Lower leg skin (tissue), 4 donors: ENCODE measurements at regions not wholly inside any gene's neighbourhood (a gene's known extent, or its start where the extent isn't known, plus 50 kb on each side); places are given as distances from the start of the nearest gene placed in this dataset.

Experiments
- DNase-seq, 2 donors: peaks; one replicate each; pipeline ENCODE4 v3.0.0-alpha.2; 2019; ENCODE audit warnings: low spot score in 2 of 2
- H3K4me3 ChIP-seq: fragments of 200-600 bp; sonication (generic); 2 replicates; pipeline ENCODE4 v1.5.1; 2017; ENCODE audit warnings: mild to moderate bottlenecking, low read depth; ENCODE audit not compliant: poor library complexity, severe bottlenecking
- POLR2A ChIP-seq, 2 donors: fragments of 450-650 bp; IDR thresholded peaks; one replicate each; pipeline ENCODE4 v1.6.1; 2016 to 2017; ENCODE audit warnings: antibody characterized with exemption in 2 of 2, mild to moderate bottlenecking in 1 of 2, moderate library complexity in 1 of 2
- WGBS, 2 donors: methylation state at CpG; one replicate each; pipeline ENCODE4 v1.1.5; 2018; 5-methylcytosine and 5-hydroxymethylcytosine counted together
- intact Hi-C: fragments of 100-400 bp; cut with DNase I; formaldehyde crosslinking; loops from one replicate; pipeline ENCODE4 v1.15.0; 2023; ENCODE audit warnings: low total_unique reads
- TF ChIP-seq, protein P1 (sequence below), 3 donors: fragments of 450-650 bp; IDR thresholded peaks; one replicate each; pipeline ENCODE4 v1.5.1; 2016; ENCODE audit warnings: antibody characterized with exemption in 3 of 3, mild to moderate bottlenecking in 3 of 3, moderate library complexity in 2 of 3

DNA sequence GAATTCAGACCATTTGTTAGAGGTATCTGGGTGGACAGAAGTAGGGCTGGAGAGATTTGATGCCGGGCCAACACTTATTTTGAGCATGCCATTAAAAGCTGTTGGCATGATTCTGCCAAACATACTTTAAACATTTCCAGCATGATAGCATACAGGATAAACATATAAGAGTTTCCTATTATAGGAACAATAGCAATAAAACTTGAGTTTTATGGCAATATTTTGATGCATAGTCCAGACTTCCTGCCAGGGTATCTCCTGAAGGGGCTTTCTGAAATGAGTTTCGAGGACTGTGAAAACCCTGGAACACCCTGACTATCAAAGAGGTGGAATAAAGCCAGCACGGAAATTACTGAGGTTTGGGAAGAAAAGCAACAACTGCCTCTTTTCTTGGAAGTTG, 1398.0 kb upstream of the NXPH2 start:
- DNase-seq = no peak
- TF ChIP-seq POLR2A (IDR thresholded peaks at IDR 0.05) = no peak
- TF ChIP-seq, protein P1, sequence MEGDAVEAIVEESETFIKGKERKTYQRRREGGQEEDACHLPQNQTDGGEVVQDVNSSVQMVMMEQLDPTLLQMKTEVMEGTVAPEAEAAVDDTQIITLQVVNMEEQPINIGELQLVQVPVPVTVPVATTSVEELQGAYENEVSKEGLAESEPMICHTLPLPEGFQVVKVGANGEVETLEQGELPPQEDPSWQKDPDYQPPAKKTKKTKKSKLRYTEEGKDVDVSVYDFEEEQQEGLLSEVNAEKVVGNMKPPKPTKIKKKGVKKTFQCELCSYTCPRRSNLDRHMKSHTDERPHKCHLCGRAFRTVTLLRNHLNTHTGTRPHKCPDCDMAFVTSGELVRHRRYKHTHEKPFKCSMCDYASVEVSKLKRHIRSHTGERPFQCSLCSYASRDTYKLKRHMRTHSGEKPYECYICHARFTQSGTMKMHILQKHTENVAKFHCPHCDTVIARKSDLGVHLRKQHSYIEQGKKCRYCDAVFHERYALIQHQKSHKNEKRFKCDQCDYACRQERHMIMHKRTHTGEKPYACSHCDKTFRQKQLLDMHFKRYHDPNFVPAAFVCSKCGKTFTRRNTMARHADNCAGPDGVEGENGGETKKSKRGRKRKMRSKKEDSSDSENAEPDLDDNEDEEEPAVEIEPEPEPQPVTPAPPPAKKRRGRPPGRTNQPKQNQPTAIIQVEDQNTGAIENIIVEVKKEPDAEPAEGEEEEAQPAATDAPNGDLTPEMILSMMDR (IDR thresholded peaks at IDR 0.05) = no peak
- no peak overlapping the region for H3K4me3 ChIP-seq
- 45 to 48% methylated on average over 3 of the region's 3 CpGs for WGBS, 2 donors
- intact Hi-C loops = no loop called here

DNA sequence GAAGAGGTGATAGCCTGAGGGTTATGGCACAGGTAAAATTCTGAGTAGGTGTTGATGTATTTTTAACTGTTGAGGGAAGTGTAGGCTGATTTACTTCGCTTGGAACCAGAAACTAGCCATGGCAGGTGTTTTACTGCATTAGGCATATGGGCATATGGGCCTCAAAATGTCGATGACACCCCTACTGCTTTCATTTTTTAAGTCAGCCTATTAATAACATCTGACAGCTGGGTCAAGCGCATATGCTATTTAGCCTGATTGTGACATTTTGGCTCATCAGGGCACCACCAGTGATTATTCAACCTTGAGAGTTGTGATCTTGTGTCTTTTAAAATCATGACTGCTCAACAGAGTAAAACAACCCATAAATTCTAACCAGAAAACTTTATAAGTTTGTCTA, 1396.9 kb upstream of the NXPH2 start:
- H3K4me3 ChIP-seq = no peak overlapping the region
- intact Hi-C loops = no loop called here
- no peak for DNase-seq
- no peak for TF ChIP-seq POLR2A (IDR thresholded peaks at IDR 0.05)
- TF ChIP-seq, protein P1 (IDR thresholded peaks at IDR 0.05) = no peak
- WGBS, 2 donors = 71 to 78% methylated on average over 3 of the region's 3 CpGs

DNA sequence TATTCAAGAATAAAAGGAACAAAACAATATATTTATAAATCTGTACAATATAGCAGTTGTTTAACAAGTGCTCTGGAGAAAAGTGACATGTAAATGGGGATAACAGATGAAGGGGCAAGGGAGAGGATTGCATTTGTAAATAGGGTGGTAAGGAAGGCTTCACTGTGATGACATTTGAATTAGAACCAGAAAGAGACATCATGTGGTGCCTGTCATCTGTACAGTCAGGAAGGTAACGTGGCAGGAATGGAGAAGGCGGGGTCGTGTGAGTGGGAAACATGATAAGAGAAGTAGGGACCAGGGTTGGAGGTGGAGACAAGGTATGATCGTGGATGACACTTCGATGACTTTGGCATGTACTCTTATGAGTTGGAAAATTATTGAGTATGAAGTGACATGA, 1393.6 kb upstream of the NXPH2 start:
- intact Hi-C loops = loop anchor here (5.0 kb wide), 1 partner anchor 1571 kb away; no protein-coding TSS in a partner anchor
- no peak overlapping the region for H3K4me3 ChIP-seq
- WGBS, 2 donors = 78 to 83% methylated on average over 5 of the region's 5 CpGs
- no peak for TF ChIP-seq POLR2A (IDR thresholded peaks at IDR 0.05)
- TF ChIP-seq, protein P1 (IDR thresholded peaks at IDR 0.05) = no peak
- no peak for DNase-seq

DNA sequence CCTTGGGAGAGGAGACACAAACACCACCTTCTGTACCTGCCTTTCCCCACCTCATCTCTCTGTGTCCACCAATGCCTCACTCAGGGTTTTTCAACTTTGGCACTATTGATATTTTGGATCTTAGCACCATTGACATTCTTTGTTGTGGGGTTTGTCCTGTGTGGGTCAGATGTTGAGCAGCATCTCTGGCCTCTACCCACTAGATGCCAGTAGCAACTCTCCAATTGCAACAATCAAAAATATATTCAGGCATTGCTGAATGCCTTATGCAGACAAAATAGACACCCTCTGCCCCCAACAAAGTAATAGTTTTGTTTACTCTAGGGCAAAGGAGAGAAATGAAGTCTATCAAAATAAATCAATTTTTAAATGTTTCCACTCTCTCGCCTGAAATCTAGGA, 1384.3 kb upstream of the NXPH2 start:
- 77 to 84% methylated on average over 1 of the region's 1 CpG for WGBS, 2 donors
- TF ChIP-seq, protein P1 (IDR thresholded peaks at IDR 0.05) = no peak
- TF ChIP-seq POLR2A (IDR thresholded peaks at IDR 0.05) = no peak
- intact Hi-C loops = no loop called here
- DNase-seq = no peak
- no peak overlapping the region for H3K4me3 ChIP-seq

DNA sequence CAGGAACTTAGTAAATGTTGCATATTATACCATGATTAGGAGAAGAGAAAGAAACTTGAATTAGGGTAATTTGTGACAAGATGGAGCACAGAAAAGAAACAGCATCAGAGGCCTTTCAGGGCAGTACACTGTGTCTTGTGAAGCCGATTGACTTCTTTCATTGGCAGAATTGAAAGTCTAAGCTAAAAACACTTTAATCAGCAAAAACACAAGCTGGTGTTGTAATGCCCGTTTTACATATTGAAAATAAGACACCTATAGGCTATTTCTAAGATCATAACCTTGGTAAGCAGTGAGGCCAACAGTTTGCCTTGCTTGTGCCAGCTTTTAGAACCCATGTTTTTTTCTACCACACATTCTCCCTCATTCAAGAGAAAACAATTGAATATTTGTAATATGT, 1378.1 kb upstream of the NXPH2 start:
- TF ChIP-seq, protein P1 (IDR thresholded peaks at IDR 0.05) = no peak
- no peak for TF ChIP-seq POLR2A (IDR thresholded peaks at IDR 0.05)
- no peak overlapping the region for H3K4me3 ChIP-seq
- intact Hi-C loops = no loop called here
- DNase-seq = no peak
- WGBS, 2 donors = 64 to 72% methylated on average over 2 of the region's 2 CpGs

DNA sequence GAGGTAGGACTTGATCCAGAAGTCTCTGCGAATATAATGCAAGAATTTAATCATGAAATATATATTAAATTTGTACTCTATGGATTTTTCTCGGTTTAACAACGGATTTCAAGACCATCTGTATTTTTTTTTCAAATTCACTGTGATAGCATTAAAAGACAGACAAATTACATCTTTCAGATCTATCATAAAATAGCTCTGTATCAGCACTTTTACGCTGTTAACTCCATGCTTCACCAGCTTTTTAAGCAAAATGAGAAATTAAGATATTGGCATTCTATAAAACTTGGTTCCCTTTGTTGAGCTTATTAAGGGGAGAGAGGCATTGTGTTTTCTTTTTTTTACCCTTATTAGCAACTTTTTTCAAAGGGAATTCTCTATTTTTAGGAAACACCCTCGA, 1377.6 kb upstream of the NXPH2 start:
- TF ChIP-seq POLR2A (IDR thresholded peaks at IDR 0.05) = no peak
- TF ChIP-seq, protein P1 (IDR thresholded peaks at IDR 0.05) = no peak
- 64 to 68% methylated on average over 5 of the region's 5 CpGs for WGBS, 2 donors
- H3K4me3 ChIP-seq = no peak overlapping the region
- intact Hi-C loops = no loop called here
- no peak for DNase-seq
